ENCODE measurements at regions not wholly inside any gene's neighbourhood (a gene's known extent, or its start where the extent isn't known, plus 50 kb on each side); places are given as distances from the start of the nearest gene placed in this dataset.
A peak's percentile ranks its signal among the peaks of the same experiment; 100 is the strongest.

DNA sequence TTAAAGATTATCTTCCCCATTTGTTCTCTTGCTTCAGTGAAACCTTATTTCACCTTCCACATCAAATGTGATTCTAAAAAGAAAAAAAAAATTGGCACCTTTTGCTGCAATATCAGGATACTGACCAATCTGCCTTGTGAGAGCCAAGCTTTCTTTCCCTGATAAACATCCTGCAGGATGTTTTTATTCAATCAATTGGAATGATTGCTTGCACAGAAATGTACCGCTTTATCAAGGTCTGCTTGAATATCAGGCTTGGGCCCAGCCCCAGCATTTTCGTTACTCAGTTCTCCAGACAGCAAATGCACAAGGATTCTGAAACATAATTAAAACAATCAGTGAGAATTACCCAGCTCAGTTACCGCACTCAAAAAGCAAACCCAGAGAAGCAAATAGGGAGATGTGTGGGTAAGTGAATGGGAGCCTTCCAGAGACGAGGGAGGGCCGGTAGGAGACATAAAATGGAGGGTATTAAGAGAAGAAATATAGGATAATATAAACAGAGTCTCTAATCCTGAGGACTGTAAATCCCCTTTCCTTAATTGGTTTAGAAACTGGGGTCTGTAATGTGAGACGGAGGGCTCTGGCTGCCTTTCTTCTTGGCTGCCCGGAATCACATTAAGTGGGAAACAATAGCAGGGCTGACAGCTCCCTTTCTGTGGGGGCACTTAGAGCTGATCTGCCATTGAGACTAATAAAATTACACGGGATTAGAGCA lies 291.8 kb downstream of the ICOS start:
- no peak for DNase-seq (ENCODE audit: low read depth)

DNA sequence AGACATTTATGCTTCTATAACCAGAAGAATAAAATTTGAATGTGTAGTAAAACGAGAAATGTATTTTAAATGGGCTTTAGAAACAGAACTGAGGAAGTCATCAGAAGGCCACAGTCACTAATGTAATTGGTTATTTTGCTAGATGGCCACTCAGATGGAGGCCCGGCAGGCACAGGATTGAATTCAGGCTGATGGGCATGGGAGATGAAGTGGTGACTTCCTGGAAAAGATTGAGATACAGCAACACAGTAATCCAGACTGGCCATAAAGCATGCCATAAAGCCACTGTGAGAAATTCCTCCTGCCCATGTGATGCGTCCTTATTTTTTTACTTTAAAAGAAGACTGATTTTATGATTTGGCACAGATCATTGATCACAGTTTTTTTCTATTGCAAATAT lies 297.7 kb downstream of the ICOS start:
- DNase-seq (ENCODE audit: low read depth): no peak

DNA sequence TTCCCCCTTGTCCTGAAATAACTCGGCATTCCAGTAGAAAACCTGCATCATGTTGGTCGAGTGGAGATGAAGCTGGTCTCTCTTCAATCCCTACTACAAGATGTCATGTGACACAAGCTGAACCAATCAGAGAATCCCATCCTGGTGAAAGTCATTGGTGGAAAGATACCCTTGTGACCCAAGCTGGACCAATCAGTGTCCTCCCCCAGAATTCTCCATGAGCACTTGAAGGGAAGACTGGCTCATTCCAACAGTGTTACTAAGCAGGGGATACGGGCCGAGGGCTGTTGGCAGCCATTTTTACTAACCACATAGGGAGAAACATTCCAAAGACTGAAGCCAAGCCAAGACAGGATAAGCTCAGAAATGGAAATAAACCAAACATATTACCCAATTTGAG lies 298.3 kb downstream of the ICOS start:
- DNase-seq (ENCODE audit: low read depth): peak; percentile 19

DNA sequence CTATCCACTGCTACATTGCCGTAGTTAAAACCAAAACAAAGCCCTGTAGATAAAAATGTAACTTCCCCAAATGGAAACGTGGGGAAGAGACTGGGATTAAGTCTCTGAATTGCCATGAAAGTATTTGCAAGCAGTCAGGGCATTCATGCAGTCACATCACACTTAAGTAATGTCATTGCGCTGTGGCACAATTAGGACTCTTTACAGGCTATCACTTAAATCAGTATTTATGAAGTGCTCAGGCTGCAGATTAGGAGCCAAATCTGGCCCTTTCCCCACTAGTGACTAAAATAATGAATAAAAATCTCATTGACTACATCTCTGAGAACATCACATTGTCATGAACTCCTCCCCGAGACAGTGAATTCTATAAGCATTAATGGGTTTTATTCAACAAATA lies 300.9 kb downstream of the ICOS start:
- no peak for DNase-seq (ENCODE audit: low read depth)

DNA sequence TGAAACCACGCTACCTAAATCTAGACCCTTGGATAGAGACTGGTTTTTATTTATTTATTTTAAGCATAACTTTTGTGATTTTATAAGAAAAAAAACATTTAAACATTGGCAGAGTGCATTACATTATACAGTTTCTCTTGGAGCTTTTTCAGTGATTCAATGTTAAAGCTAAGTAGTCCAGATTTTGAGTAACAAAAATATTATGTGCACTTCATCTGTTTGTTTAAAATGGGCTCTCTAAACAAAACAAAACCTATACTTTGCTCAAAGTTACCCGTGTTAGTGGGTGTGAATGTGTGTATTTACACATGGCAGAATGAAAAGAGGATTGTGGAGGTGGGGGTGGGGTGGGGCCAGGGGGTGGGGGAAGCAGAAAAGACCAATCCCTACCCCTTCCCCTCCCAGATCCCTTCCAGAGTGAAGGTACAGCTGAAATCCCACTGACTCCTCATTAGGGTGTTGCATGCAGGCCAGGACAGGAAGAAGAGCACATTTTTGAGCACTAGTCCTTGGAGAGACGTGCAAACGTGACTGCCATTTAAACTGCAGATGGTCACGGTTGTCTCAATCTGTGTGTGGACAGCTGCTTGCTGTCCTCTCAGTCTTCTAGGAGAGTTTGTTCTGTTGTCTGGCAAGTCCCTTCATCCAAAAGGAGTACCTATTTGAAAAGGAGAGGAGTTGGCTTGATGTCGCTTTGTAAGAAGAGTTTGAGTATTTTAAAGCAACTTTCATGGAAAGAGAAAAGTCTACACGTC lies 303.0 kb downstream of the ICOS start:
- no peak for DNase-seq (ENCODE audit: low read depth)

DNA sequence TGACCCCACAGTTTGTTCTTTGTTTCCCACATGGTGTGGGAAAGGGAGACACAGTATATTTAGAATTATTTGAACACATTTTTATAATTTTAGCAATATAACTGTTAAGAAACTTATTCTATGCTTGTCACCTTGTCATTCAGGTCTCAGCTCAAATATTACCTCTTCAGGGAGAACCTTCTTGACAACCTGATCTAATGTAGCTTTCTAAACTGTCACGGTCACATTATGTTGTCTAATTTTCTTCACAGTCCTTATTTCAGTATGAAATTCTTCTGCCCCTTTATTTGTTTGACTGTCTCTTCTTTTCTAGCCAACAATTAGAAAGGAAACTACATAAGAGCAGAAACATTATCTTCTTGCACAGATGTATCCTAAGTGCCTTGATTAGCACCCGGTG lies 304.3 kb upstream of the PARD3B start:
- DNase-seq (ENCODE audit: low read depth): no peak

DNA sequence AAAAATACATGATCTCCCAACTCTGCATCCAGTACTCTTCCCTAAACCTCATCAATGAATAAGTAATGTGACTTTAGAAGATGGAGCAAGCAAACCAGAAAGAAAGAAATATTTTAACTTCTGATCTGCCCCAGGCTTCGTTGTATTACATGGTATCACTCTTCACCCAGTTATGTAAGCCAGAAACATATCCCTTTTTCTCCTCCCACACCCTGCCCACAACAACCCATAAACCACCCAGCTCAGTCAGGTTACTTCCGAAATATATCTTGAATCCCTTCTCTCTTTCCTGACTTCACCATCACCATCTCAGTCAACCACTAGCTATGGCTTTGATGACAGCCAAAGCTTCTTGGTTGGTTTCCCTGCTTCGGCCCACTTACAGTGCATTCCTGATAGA lies 295.8 kb upstream of the PARD3B start:
- DNase-seq (ENCODE audit: low read depth): no peak

DNA sequence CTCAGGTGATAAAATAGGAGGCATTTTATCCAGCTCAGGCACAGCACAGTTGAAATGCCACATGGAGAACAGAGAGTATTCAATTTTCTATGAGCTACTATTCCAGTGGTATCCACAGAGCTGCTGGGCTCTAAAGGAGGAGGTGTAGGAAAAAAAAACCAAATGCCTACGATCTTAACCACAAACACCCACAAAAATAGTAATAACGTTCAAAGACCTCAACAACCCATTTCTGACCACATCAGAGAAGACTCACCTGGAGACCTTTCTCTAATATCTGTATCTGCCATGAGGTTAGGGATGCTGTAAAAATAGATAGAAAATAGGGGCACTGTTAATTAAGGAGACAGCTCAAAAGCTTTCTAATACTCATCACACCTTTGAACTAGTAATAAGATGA lies 294.6 kb upstream of the PARD3B start:
- no peak for DNase-seq (ENCODE audit: low read depth)

DNA sequence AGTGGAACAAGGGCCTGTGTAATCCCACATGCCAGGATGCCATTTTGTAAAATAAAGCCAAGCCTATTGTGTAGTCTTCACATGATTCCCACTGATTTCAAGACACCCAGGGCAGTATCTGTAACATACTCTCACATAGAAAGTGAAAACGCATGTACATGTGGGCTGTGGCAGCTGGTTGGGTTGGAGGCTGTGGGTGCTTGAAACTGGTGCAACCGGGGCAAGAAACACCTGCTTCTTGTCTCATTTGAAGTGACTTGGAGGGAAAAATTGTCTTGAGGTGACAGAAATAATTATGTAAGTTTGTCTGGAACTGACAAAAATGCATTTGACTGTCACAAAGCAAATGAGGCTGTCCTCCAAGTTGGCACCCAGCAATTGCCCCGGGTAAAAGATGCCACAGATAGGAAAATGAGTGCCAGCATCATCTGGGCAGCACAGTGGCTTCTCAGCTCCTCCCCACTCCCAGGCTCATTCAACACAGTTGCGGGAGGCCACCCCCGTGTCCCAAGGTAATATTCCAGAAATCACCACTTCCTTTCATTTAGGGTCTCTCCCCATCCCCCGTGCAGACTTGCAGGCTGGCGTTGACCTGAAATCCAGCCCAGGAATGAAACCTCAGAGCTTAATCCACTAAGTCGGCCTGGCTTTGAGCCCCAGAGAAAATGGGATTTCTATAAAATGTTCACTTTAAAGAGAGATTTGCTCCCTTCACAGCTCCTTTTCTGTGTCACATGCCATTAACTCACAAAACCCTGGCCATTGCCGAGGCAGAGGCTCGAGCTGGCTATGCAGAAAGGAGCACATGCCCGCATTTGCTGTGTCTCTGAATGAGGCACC lies 293.9 kb upstream of the PARD3B start:
- DNase-seq (ENCODE audit: low read depth): no peak

DNA sequence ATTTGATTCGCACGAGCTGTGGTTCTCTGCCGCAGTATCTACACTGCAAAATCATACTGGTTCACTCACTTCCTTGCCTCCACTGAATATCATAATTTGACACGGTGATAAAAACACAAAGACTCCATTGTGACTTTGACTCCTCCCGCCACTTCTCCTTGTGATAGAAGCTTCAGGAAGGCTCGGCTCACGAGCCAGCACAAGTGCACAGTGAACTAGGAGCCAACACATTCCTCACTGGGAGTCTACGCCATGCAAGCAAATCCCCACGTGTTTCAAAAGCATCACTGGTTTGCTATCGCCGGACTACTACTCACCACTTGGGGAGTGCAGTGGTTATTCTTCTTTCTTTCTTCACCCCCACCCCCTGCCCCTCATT lies 293.3 kb upstream of the PARD3B start:
- no peak for DNase-seq (ENCODE audit: low read depth)

DNA sequence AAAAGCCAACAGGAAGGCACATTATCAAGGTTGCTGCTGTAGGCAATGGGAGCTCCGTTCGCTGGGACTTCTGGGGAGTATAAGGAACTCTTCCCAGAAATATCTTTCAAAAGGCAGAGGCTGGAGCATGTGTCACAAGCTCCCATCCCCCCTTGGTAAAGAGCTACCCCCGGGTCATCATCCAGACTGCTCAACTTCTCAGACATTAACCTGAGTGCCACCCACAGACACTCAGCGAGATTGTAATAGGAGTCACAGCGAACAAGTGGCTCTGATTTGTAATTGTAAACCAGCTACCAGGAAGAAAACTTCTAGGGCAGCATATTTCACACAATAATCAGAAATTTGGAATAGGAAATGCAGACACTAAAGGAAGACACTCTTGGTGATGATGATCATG lies 290.2 kb upstream of the PARD3B start:
- DNase-seq (ENCODE audit: low read depth): no peak

DNA sequence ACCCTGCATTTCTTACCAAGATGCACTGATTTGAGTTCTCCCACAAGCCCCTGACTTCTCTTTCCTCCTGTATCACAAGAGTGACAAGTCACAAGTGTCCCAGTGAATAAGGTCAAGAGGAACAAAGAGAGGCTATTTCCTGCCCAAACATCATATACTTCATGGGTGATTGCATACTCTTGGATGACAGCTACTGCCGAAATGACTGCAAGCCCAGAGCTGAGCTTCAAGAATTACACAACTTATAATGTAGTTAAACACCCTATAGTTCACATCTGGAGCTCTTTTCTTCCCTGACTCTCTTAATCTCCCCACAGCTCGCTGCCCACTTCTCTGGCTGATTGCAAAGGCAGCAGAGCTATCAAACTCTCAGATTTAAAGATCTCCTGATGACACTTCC lies 289.7 kb upstream of the PARD3B start:
- DNase-seq (ENCODE audit: low read depth): no peak

DNA sequence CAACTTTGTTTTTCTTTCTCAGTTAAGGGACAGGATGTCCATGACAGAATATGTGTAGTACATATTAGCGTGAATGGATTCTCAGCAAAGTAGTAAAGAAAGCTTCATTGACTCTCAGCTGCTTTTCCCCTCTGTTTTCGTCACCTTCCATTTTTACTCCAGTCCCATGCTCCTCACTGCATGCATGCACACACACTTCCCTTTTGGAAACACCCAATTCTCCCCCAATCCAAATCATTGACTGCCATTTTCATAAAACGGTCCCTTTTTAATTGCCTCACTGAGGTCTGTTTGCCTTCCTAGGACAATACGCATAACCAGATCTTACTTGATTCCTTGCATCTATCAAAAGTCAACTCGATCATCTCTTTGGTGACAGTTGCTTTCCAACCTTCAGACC lies 287.5 kb upstream of the PARD3B start:
- DNase-seq (ENCODE audit: low read depth): no peak

DNA sequence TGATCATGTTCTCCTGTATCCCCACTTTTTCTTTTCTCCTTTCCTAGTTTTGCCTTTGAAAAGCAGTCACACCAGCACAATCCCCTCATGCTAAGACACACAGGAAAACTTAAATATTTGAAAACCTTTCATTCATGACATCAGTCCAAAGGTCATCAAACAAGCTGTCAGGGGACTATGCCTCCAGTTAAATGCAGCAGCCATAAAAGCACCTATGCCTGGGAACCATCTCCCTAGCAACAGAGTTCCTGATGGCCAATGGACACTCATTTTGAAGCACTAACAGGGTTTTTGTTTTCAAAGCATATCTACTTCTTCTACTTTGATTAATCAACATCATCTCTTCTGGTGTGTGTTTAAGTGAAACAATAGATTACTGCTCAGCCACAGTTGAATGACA lies 286.4 kb upstream of the PARD3B start:
- DNase-seq (ENCODE audit: low read depth): no peak

DNA sequence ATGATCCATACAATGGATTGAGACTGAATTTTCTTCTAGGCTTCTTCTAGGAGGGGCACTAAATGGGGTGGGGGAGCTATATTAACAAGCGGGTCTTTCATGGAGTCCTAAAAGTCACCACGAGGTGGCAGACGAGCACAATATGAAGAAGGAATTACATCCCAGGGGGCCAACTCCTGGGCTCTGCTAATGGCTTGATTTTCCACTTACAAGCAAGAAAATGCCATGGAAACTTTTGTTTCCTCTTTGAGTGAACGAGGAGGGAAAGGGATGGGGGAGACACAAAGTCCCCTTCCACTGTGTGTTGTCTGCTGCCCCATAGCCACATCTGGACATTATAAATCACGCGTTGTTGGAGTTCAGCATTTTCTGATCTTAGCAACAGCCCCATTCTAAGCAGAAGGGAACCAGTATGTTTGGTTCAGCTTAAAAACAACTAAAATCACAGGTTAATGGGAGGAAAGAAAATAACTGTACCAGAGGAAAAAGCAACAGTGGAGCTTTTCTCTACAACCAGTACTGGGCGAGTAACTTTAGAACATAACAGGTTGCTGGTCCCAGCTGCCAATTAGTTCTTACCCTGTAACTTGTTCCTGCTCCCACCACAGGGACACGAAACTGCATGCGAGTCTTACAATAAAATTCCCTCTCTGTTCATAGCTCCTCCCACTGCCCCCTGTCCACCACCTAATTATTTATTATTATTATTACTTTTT lies 285.0 kb upstream of the PARD3B start:
- DNase-seq (ENCODE audit: low read depth): peak; percentile 67

DNA sequence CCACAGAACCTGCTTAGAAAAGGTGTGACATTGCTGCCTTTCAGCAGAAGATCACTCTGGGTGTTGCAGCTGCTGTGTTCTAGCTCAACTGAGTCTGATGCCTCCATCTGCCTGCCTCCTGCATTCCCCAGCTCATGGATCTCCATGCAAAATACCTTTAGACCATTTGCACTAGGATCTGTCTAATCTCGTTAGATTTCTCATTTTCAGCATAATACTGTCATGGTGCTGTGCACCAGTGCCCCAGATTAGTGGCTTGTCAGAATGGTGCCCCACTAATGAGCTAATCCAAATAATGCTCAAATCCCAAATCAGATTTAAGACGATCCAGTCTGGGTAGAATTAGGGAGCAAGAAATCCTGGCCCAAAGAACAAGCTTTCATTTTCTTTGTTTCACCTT lies 284.4 kb upstream of the PARD3B start:
- DNase-seq (ENCODE audit: low read depth): no peak

DNA sequence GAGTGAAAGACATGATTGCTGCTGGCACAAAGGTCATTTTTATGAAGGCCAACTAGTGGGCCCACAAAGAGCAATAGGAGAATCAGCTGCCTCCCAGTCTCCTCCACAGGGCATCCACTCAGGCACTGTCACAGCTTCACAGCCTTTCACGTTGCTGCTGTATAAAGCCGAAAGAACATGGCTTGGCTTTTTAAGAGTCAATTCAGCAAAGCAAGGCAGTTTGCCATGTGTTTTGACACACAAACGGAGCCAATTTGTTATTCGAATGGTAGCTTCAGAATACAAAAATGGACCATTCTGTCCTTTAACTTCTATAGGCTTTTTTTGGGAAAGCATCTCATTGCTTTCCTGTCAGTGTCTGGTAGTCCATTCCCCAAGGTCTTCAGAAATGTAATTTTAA lies 283.4 kb upstream of the PARD3B start:
- DNase-seq (ENCODE audit: low read depth): no peak

DNA sequence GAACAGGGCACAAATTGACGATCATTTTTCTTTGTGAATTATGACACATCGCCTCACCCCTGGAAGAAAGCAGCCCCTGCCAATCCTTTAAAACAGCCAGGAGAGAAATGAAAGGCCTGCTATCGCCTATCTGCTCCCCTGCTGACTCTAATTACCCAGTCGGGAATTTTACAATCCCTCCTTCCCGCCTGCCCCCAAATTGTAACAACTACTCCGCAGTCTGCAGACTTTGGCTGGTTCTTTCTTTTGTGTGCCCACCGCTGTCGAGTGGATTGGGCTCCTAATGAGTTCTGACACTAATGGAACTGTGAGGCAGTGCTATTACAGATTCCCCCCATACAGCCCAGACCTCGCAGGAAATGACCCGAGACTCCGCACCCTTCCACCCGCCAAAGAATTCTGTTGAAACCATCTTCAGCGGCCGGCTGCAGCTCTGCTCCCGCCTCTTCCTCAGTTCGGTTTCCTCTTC lies 281.2 kb upstream of the PARD3B start:
- DNase-seq (ENCODE audit: low read depth): no peak

DNA sequence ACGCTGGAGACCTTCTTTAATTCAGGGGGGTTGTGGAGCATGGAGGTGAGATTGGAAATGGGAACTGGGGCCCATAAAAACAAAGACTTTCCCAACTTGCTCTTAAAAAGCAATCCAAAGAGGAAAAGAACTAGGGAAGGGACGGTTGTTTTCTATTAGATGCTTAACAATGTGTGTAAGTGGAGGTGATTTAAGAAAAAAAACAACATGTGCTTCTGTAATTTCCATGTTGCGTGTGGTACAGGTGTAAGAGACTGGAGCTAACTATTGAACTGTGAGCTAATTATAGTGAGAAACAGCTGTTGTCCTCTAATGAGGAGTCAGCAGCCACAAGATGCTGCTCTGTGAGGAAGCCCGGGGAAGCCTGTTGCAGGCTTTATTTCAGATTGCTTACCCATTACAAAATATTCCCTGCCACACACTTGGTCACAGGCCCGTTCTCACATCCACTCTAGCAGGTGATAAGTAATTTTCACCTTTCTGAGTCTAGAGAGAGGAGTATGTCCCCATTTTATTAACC lies 280.6 kb upstream of the PARD3B start:
- no peak for DNase-seq (ENCODE audit: low read depth)

DNA sequence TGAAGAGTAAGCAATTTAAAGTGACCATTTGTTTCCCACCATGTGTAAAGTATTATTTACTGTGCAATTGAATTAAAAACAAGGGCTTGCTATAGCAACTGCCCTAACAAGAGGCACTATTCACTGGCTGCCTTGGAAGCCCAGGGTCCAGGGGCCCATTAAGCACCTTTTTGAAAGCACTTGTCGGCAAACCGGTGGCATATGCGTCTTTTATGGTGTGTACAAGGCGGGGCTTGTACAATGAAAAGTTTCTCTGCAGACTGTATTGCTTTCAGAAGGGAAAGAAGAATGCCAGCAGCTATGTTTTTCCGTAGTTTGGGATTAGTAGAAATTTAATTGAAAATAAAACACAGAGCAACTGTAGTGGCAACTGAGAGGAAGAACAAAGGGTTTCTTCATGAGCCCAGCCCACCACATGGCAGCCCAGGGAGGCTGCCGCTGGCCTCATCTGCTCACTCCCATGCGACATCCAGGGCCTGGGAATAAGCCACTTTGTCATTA lies 279.5 kb upstream of the PARD3B start:
- no peak for DNase-seq (ENCODE audit: low read depth)

DNA sequence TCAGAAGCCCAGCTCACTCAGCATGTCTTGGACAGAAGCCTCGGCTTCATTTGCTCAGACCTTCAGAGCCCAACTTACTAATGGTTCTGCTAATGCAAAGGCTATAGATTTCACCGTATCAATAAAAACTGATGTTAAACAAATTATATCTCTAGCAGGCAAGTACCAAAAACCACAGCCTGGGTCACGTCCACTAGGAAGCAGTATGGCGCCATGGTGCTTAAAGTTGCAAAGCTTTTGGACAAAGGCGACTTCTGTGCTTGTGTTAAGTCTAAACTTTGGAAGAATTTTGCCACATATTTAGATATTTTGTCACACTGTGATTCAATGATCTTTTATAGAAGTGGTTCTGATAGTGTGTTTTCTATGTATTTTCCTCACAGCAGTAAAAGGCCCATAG lies 276.8 kb upstream of the PARD3B start:
- DNase-seq (ENCODE audit: low read depth): no peak
